ENCODE measurements at regions not wholly inside any gene's neighbourhood (a gene's known extent, or its start where the extent isn't known, plus 50 kb on each side); places are given as distances from the start of the nearest gene placed in this dataset.

- H4K8ac ChIP-seq (ENCODE audit: extremely low read depth, insufficient read depth, low read length) = no peak overlapping the region
- H3K27me3 ChIP-seq (replicated peaks in 1 of 4; ENCODE audit: control insufficient read depth in 3 of 4, extremely low read depth in 1 of 4, insufficient read depth in 3 of 4, low read length in 3 of 4) = no peaks in the 10 kb centered on the region
- no peaks in the 10 kb centered on the region for H3K36me3 ChIP-seq (ENCODE audit: control insufficient read depth in 2 of 4, insufficient read depth in 4 of 4, low read length in 3 of 4)
- no peak overlapping the region for H2AFZ ChIP-seq (ENCODE audit: low read length)
- H3K9me3 ChIP-seq (ENCODE audit: insufficient read depth in 2 of 2, low read depth in 1 of 2, low read length in 1 of 2) = no peaks in the 10 kb centered on the region
- CTCF ChIA-PET (ENCODE audit: partially characterized antibody) = interaction anchor here (0.8 to 1.0 kb wide), 2 partner anchors 11 to 135 kb away, joined by 3 to 4 read pairs; no protein-coding TSS in a partner anchor
- no peak overlapping the region for H2AK5ac ChIP-seq (ENCODE audit: low read depth, low read length)
- no peak overlapping the region for H2BK120ac ChIP-seq (replicated peaks; ENCODE audit: low read depth, low read length)
- H3K4ac ChIP-seq (replicated peaks; ENCODE audit: insufficient read length, low read depth, low read length) = no peak overlapping the region
- no peak overlapping the region for H2BK15ac ChIP-seq (ENCODE audit: low read length)
- H2BK5ac ChIP-seq (ENCODE audit: low read depth, low read length) = no peak overlapping the region
- no peaks in the 10 kb centered on the region for H3K79me1 ChIP-seq (ENCODE audit: low read depth, low read length)
- H4K20me1 ChIP-seq (replicated peaks in 1 of 2; ENCODE audit: control insufficient read depth in 1 of 2, insufficient read depth in 2 of 2, low read length in 2 of 2) = no peaks in the 10 kb centered on the region
- POLR2A ChIA-PET (ENCODE audit: partially characterized antibody) = no interaction called here
- TF ChIP-seq CREB1 (IDR thresholded peaks at IDR 0.05) = no peak
- no peak for TF ChIP-seq TAF1 (IDR thresholded peaks at IDR 0.05; ENCODE audit: low read depth, low read length)
- TF ChIP-seq CTCF (IDR thresholded peaks at IDR 0.05; ENCODE audit: control extremely low read depth in 1 of 3, insufficient read depth in 1 of 3, low read depth in 1 of 3, low read length in 3 of 3) = peak in 1 of 3 experiments; percentile 36; a peak in 1 of 4 replicates
- TF ChIP-seq RAD21 (IDR thresholded peaks at IDR 0.05 in 1 of 2, conservative IDR thresholded peaks at IDR 0.05 in 1 of 2; ENCODE audit: low read depth in 2 of 2, low read length in 2 of 2) = peak; percentile 27 to 37; a peak in 2 of 4 replicates
- no peak overlapping the region for H4K91ac ChIP-seq (replicated peaks; ENCODE audit: insufficient read length, low read length)
- no peak overlapping the region for H2BK12ac ChIP-seq (ENCODE audit: low read depth, low read length)
- no peak for DNase-seq (ENCODE audit: low read depth in 1 of 2, low spot score in 2 of 2)
- no peak overlapping the region for H2BK20ac ChIP-seq (ENCODE audit: low read length)
- no peak for FAIRE-seq
- H3K4me3 ChIP-seq (ENCODE audit: extremely low read depth in 1 of 4, insufficient read depth in 2 of 4, low read depth in 3 of 4, low read length in 4 of 4) = no peak overlapping the region
- H3K4me2 ChIP-seq (ENCODE audit: insufficient read depth in 1 of 2, low read depth in 2 of 2, low read length in 2 of 2) = no peak overlapping the region
- no peaks in the 10 kb centered on the region for H3K4me1 ChIP-seq (replicated peaks in 1 of 4; ENCODE audit: control insufficient read depth in 3 of 4, insufficient read depth in 4 of 4, low read length in 3 of 4)
- no peaks in the 10 kb centered on the region for H3K79me2 ChIP-seq (ENCODE audit: control insufficient read depth in 1 of 2, insufficient read depth in 2 of 2, low read length in 2 of 2)
- H4K5ac ChIP-seq (ENCODE audit: insufficient read length, low read depth, low read length) = no peak overlapping the region
- 92% methylated on average over 3 of the region's 3 CpGs; no CpG with 5 or more reads in 1 of the 2 experiments for WGBS, 2 experiments (ENCODE audit: extremely low coverage in 1 of 2, insufficient coverage in 1 of 2, insufficient read length in 1 of 2, insufficient replicate concordance in 2 of 2, low coverage in 1 of 2, low lambda C conversion rate in 2 of 2, missing lambda C conversion rate in 1 of 2)
- H3K27ac ChIP-seq (ENCODE audit: low read depth, low read length) = no peak overlapping the region
- no peak overlapping the region for H3K18ac ChIP-seq (ENCODE audit: extremely low read depth, low read length)
- H3K23ac ChIP-seq (ENCODE audit: insufficient read length) = no peak overlapping the region
- H3K14ac ChIP-seq (ENCODE audit: insufficient read length) = no peak overlapping the region
- H3K56ac ChIP-seq (replicated peaks; ENCODE audit: insufficient read length, low read depth, low read length) = no peak overlapping the region
- no peak overlapping the region for H3K9ac ChIP-seq (replicated peaks in 1 of 4; ENCODE audit: extremely low read depth in 1 of 4, low read depth in 3 of 4, low read length in 3 of 4)
- H3K23me2 ChIP-seq (ENCODE audit: low read depth, low read length) = no peaks in the 10 kb centered on the region
Measured at GRCh38 chr9:81174023-81174422, 515.3 kb downstream of the TLE1 start.
